Activated CD8-positive, alpha-beta memory T cell treated with anti-CD3 and anti-CD28 coated beads for 36 hours (primary cell): ENCODE measurements at regions not wholly inside any gene's neighbourhood (a gene's known extent, or its start where the extent isn't known, plus 50 kb on each side); places are given as distances from the start of the nearest gene placed in this dataset.

Experiments
- CTCF ChIA-PET: fragments of 350-600 bp; sonication (Branson Sonifier 250); formaldehyde crosslinking; loops from one replicate; lab custom pipeline; 2021; ENCODE audit warnings: antibody characterized with exemption; lab: Charles Lee
- POLR2A ChIA-PET: fragments of 350-600 bp; sonication (Branson Sonifier 250); formaldehyde crosslinking; loops from one replicate; lab custom pipeline; 2021; ENCODE audit warnings: antibody characterized with exemption; lab: Charles Lee

- POLR2A ChIA-PET: no interaction called here
Measured at GRCh38 chr7:118298771-118299170, 74.3 kb downstream of the ANKRD7 start.

DNA sequence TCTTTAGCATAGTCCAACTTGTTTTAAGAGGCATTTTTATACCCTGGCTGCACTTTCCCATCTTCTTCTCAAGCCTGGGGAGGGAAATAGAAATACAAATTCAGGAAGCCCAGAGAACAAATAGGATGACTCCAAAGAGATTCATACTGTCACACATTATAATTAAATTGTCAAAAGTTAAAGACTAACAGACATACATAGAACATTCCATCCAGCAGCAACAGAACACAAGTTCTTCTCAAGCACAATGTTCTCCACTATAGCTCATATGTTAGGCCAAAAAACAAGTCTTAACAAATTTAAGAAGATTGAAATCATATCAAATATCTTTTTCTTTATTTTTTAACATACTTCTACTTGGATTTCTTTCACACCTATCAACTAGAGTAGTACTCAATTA lies 75.7 kb downstream of the ANKRD7 start:
- ChIA-PET POLR2A (no interaction called here), CTCF (no interaction called here)

More at GRCh38 chr7:118298771-118299170, 74.3 kb downstream of the ANKRD7 start:
- CTCF ChIA-PET: interaction anchor here (0.7 kb wide), 1 partner anchor 410 kb away, joined by 3 read pairs; no protein-coding TSS in a partner anchor

- POLR2A ChIA-PET: no interaction called here
- CTCF ChIA-PET: no interaction called here
Measured at GRCh38 chr7:118304100-118304499, 79.6 kb downstream of the ANKRD7 start.

DNA sequence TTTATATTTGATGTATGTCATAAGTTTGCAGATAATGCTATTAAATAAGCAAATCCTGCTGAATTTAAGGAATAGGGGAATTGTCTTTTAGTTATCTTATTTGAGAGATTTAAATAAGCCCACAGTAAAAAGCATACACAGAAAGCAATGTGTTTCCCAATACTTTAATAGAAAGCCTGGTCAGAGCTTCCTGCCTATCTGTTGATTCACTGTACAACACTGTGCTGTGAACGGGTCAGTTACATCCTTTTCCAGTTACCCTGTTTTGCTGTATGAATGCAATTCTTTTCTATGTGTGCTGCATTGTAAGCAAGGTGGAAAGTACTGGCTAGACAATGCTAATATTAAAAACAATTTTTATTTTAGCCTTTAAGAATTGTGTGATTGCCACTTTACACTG lies 81.2 kb downstream of the ANKRD7 start:
- CTCF ChIA-PET: no interaction called here
- POLR2A ChIA-PET: no interaction called here

DNA sequence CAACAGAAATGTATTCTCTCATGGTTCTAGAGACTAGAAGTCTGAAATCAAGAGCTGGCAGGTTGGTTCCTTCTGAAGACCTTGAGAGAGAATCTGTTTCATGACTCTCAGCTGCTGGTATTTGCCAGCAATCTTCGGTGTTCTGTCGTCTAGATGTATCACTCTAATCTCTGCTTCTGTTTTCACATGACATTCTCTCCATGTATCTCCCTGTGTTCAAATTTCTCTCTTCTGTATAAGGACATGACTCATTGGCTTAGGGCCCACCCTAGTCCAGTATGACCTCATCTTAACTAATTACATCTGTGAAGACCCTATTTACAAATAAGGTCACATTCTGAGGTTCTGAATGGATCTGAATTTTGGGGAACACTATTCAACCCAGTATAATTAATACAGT lies 82.3 kb downstream of the ANKRD7 start:
- CTCF ChIA-PET: interaction anchor here (0.9 kb wide), 1 partner anchor 10 kb away, joined by 3 read pairs; no protein-coding TSS in a partner anchor
- POLR2A ChIA-PET: no interaction called here

DNA sequence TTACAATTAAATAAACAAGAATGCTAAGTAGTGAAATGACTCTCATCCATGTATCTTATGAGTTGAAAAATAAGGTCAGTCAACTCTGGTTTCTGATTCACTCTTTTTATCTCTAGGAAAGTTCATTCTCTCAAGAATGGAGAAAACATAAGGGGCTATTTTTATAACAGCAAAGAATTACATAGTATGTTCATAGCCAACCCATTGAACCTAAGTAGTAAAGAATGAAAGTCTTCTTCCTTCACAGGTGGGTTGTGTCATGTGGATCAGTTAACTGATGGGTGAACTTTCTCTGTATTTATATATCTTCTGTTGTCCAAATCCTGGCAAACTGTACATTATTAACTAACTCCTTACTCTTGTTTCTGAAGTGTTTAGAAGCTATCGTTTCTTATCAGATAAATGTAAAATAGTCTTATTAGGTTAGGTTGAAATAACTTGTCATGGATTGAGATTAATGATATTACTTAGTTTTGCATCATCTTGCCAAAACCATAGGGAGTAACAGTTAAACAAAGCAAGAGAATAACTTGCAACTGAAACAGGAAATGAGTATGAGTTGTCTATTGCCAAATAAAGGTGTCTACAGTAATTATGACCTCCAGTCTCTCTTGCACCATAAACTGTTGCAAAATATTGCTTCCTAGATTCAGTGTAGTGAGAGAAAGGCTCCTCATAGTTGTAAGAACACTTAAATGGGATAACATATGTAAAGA lies 86.8 kb downstream of the ANKRD7 start:
- POLR2A ChIA-PET: no interaction called here
- CTCF ChIA-PET: no interaction called here

DNA sequence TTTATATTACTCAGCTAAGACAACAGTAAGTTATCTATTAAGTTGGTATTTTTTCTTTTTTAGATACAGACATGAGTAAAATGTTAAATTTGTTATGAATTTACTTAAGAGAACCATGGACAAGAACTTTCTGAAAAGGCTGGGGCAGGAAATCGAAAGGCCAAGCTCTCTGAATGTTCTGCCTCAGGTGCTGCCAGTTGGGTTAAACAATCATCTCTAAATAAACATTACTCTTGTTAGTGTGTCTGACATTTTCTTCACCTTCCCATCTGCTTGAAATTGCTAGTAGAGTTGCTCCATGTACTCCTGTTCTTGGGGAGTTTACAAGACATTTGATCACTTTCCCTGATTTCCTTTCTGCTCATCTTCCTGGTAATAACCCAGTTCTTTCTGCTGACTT lies 87.5 kb downstream of the ANKRD7 start:
- CTCF ChIA-PET: no interaction called here
- POLR2A ChIA-PET: no interaction called here

- POLR2A ChIA-PET: no interaction called here
- CTCF ChIA-PET: no interaction called here
Measured at GRCh38 chr7:118312966-118313365, 88.5 kb downstream of the ANKRD7 start.

- ChIA-PET CTCF (no interaction called here), POLR2A (no interaction called here)
Measured at GRCh38 chr7:118324790-118325449, 100.4 kb downstream of the ANKRD7 start.

GRCh38 chr7:118325450-118325808 lies 100.9 kb downstream of the ANKRD7 start:
- CTCF ChIA-PET: no interaction called here
- POLR2A ChIA-PET: no interaction called here

DNA sequence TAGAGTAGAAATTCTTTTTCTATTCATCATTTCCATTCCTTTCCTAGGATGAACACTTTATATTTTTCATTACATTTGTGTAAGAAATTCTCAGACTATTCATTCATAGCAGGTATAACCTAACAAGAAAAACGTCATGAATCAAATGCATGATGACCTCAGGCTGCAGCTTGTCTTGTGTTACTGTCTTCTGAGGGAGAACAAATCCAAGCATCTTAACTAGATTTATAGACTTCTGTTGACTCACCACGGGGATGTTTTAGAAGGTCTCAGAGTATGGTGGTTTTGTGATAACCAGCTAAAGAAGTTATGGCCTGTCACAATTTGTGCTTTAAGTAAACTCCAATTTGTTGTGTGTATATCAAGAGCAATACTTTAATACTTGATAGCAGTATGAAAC lies 102.7 kb downstream of the ANKRD7 start:
- POLR2A ChIA-PET: no interaction called here

GRCh38 chr7:118328505-118329211 lies 104.2 kb downstream of the ANKRD7 start:
- CTCF ChIA-PET: no interaction called here
- POLR2A ChIA-PET: no interaction called here

More for the DNA sequence above, 102.7 kb downstream of the ANKRD7 start:
- CTCF ChIA-PET: no interaction called here

DNA sequence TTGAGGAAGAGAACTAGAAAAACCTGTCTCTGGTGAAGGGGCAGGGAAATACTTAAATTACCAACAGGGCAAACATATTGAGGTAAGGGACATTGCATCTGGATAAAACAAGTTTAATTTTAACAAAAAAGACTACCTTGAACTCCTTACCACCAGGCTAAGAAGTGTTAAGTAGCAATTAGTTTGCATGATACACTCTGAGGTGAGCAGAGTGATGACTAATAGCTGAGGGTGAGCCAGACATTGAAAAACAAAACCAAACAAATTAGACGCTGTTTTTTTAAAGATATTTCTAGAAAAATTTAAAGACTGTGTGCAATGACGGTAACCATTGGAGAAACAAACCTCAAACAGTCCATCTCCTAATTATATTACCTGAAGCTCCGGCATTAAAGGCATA lies 105.9 kb downstream of the ANKRD7 start:
- ChIA-PET CTCF (no interaction called here), POLR2A (no interaction called here)

DNA sequence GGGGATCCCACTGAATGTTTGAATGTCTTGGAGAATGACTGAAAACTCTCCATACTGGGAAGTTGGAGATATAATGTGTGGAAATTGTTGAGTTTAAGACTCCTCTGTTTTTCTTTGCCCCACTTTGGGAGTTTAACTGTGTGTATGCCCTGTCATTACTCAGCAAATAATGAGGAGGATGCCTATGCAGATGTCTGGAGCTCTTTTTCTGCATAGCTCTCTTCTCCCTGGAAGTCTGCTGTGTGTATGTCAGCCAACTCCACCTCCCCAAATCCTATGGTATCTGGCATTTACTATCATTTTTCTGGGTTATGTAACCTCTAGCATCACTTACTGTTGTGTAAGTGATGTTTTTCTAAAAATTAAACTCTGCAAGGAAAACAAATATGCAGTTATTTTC lies 122.2 kb downstream of the ANKRD7 start:
- ChIA-PET POLR2A (no interaction called here), CTCF (no interaction called here)

GRCh38 chr7:118349604-118350003 lies 125.1 kb downstream of the ANKRD7 start:
- CTCF ChIA-PET: no interaction called here
- POLR2A ChIA-PET: no interaction called here

- ChIA-PET POLR2A (no interaction called here), CTCF (no interaction called here)
Measured at GRCh38 chr7:118350260-118350659, 125.8 kb downstream of the ANKRD7 start.

GRCh38 chr7:118352867-118353453 lies 128.5 kb downstream of the ANKRD7 start:
- CTCF ChIA-PET: no interaction called here
- POLR2A ChIA-PET: no interaction called here

DNA sequence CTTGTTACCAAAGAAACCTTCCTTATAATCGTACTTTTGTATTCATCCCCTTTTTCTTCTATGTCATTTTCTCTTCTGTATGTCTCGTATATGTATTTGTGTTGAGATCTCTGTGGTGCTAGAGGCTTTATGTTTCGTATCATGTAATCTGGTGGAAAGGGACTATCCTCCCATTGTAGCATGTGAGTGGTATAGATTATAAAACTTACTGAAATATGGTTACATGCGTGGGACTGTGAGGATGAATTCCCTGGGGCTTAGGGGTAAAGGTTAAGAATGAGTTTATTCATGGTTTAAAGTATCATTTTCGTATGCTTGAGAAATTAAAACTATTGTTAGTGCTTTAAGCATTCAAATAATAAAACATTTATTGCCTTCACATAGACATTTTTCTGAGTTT lies 141.9 kb downstream of the ANKRD7 start:
- ChIA-PET POLR2A (no interaction called here), CTCF (no interaction called here)

GRCh38 chr7:118368958-118369357 lies 144.5 kb downstream of the ANKRD7 start:
- ChIA-PET CTCF (no interaction called here), POLR2A (no interaction called here)

DNA sequence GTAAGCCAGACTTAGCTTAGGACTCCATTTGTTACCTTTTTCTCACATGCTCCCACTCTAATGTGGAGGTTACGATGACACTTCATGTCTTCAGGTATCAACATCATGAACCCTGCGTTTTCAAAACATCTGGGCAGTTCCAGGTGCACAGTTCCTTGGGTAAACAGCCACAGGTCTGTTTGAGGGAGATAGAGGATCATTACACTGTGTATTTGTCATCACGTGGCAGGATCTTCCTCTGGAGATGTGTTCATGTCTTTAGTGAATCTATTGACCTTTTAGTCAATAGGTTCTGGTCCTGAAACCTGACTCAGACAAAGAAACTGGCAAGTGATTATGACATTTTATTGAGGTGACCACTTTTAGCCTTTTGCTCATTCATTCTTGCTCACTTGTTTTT lies 145.5 kb downstream of the ANKRD7 start:
- ChIA-PET CTCF (no interaction called here), POLR2A (no interaction called here)
